ENCODE measurements at regions not wholly inside any gene's neighbourhood (a gene's known extent, or its start where the extent isn't known, plus 50 kb on each side); places are given as distances from the start of the nearest gene placed in this dataset.

GRCh38 chr10:74760086-74760979 lies 66.1 kb upstream of the KAT6B start:
- DNase-seq, result no peak
- no peaks in the 10 kb centered on the region for H3K27me3 ChIP-seq (replicated peaks)
- H3K4me3 ChIP-seq (ENCODE audit: low read depth, low read length), result no peak overlapping the region
- H3K36me3 ChIP-seq (replicated peaks), result no peaks in the 10 kb centered on the region
- in situ Hi-C loops (cut with HindIII; ENCODE audit: low pct_ligation_motif_present, low sequenced_read_pairs), result no loop called here
- TF ChIP-seq CTCF (IDR thresholded peaks at IDR 0.05; ENCODE audit: low read depth, low read length, missing control alignments), result no peak
- no peak overlapping the region for H3K27ac ChIP-seq

GRCh38 chr10:74763934-74764591 lies 62.3 kb upstream of the KAT6B start:
- H3K4me3 ChIP-seq (ENCODE audit: low read depth, low read length), result no peak overlapping the region
- no peaks in the 10 kb centered on the region for H3K36me3 ChIP-seq (replicated peaks)
- H3K27ac ChIP-seq, result no peak overlapping the region
- in situ Hi-C loops (cut with HindIII; ENCODE audit: low pct_ligation_motif_present, low sequenced_read_pairs), result no loop called here
- DNase-seq, result no peak
- H3K27me3 ChIP-seq (replicated peaks), result no peaks in the 10 kb centered on the region
- peak; percentile 39 for TF ChIP-seq CTCF (IDR thresholded peaks at IDR 0.05; ENCODE audit: low read depth, low read length, missing control alignments)

GRCh38 chr10:74765465-74765975 lies 60.9 kb upstream of the KAT6B start:
- Histone ChIP-seq H3K36me3 (replicated peaks) (no peaks in the 10 kb centered on the region), H3K27me3 (replicated peaks) (no peaks in the 10 kb centered on the region), H3K4me3 (ENCODE audit: low read depth, low read length) (no peak overlapping the region), H3K27ac (no peak overlapping the region)
- no peak for TF ChIP-seq CTCF (IDR thresholded peaks at IDR 0.05; ENCODE audit: low read depth, low read length, missing control alignments)
- no peak for DNase-seq
- in situ Hi-C loops (cut with HindIII; ENCODE audit: low pct_ligation_motif_present, low sequenced_read_pairs), result no loop called here

- Histone ChIP-seq H3K27me3 (replicated peaks) (no peaks in the 10 kb centered on the region), H3K36me3 (replicated peaks) (no peaks in the 10 kb centered on the region), H3K4me3 (ENCODE audit: low read depth, low read length) (no peak overlapping the region), H3K27ac (no peak overlapping the region)
- no peak for TF ChIP-seq CTCF (IDR thresholded peaks at IDR 0.05; ENCODE audit: low read depth, low read length, missing control alignments)
- in situ Hi-C loops (cut with HindIII; ENCODE audit: low pct_ligation_motif_present, low sequenced_read_pairs), result no loop called here
- no peak for DNase-seq
Measured at GRCh38 chr10:74766501-74766900, 59.9 kb upstream of the KAT6B start.

- Histone ChIP-seq H3K27me3 (replicated peaks) (no peaks in the 10 kb centered on the region), H3K27ac (no peak overlapping the region), H3K4me3 (ENCODE audit: low read depth, low read length) (no peak overlapping the region), H3K36me3 (replicated peaks) (no peaks in the 10 kb centered on the region)
- in situ Hi-C loops (cut with HindIII; ENCODE audit: low pct_ligation_motif_present, low sequenced_read_pairs), result no loop called here
- no peak for DNase-seq
- no peak for TF ChIP-seq CTCF (IDR thresholded peaks at IDR 0.05; ENCODE audit: low read depth, low read length, missing control alignments)
Measured at GRCh38 chr10:74770400-74770799, 56.0 kb upstream of the KAT6B start.
